ENCODE measurements at regions not wholly inside any gene's neighbourhood (a gene's known extent, or its start where the extent isn't known, plus 50 kb on each side); places are given as distances from the start of the nearest gene placed in this dataset.

DNA sequence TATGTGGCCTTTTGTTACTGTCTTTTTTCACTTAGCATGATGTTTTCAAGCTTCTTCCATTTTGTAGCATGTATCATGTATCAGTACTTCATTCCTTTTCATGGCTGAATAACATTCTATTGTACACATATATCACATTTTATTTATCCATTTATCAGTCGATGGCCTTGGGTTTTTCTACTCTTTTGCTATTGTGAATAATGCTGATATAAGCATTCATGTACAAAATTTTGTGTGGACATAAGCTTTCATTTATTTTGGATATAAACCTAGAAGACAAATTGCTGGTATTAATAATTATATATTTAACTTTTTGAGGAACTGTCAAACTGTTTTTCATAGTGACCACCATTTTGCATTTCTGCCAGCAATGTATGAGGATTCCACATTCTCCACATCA lies 201.1 kb downstream of the ACTR3 start:
- no peaks in the 10 kb centered on the region for H3K4me1 ChIP-seq
- intact Hi-C loops (cut with DNase I; ENCODE audit: low total_unique reads), result no loop called here
- H3K27me3 ChIP-seq, result no peaks in the 10 kb centered on the region
- H3K27ac ChIP-seq, result no peak overlapping the region
- TF ChIP-seq POLR2AphosphoS5 (IDR thresholded peaks at IDR 0.05) (no peak), POLR2A (IDR thresholded peaks at IDR 0.05) (no peak)
- DNase-seq (ENCODE audit: low spot score in 2 of 2), result no peak
- H3K36me3 ChIP-seq, result no peaks in the 10 kb centered on the region
- no peak overlapping the region for H3K4me3 ChIP-seq
- H3K9me3 ChIP-seq, result peaks cover 0 to 15% of the 10 kb centered on the region in 2 donors

DNA sequence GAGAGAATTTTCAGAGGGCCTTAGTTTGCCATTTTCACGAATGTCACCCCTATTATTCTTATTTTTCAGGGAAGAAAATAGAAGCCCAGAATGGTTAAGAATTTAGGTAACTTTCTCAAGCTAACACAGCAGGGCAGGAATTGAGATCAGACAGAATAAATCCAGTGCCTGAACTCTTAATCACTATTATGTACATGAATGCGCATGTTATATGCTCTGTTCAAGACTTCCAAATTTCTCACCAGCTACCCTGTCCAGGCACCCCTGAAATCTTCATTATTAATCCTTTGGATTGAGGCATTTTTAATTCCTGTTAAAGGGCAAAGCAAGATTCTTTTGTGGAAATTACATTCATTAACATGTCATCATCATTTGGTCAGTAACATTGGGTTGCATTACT lies 218.4 kb downstream of the ACTR3 start:
- Histone ChIP-seq H3K27ac (no peak overlapping the region), H3K9me3 (peaks cover 0 to 16% of the 10 kb centered on the region in 2 donors)
- TF ChIP-seq POLR2AphosphoS5 (IDR thresholded peaks at IDR 0.05) (no peak), POLR2A (IDR thresholded peaks at IDR 0.05) (no peak)
- TF ChIP-seq, protein P1, sequence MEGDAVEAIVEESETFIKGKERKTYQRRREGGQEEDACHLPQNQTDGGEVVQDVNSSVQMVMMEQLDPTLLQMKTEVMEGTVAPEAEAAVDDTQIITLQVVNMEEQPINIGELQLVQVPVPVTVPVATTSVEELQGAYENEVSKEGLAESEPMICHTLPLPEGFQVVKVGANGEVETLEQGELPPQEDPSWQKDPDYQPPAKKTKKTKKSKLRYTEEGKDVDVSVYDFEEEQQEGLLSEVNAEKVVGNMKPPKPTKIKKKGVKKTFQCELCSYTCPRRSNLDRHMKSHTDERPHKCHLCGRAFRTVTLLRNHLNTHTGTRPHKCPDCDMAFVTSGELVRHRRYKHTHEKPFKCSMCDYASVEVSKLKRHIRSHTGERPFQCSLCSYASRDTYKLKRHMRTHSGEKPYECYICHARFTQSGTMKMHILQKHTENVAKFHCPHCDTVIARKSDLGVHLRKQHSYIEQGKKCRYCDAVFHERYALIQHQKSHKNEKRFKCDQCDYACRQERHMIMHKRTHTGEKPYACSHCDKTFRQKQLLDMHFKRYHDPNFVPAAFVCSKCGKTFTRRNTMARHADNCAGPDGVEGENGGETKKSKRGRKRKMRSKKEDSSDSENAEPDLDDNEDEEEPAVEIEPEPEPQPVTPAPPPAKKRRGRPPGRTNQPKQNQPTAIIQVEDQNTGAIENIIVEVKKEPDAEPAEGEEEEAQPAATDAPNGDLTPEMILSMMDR (IDR thresholded peaks at IDR 0.05), result no peak

DNA sequence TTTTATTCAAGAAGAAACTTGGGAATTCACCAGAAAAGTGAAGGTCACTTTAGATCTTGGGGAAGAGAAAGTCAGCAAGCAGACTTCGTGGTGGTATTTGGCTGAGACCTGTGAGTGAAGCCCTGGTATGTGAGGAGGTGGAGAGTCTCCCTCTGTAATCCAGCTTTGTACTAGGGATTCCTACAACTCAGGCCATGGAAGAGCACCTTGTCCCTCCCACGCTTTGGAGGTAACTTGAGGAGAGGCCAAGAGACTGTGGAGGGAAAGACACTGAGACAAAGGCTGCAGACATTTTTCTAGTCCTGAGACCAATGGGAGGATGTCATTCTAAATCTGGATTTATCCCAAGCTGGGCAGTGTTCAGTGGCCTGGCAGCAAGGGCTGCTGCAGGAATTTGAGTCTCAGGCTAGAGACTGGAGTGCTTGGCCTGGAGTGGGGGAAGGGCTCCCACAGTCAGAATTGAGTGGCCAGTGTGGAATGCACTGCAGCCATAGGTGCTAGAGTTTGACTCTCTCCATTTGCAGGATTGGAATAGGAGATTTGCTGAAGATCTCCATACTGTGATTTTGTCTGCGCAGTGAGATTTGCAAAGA lies 219.0 kb downstream of the ACTR3 start:
- no peak for DNase-seq (ENCODE audit: low spot score in 2 of 2)
- Histone ChIP-seq H3K9me3 (peaks cover 0 to 16% of the 10 kb centered on the region in 2 donors), H3K4me3 (no peak overlapping the region), H3K36me3 (no peaks in the 10 kb centered on the region), H3K4me1 (no peaks in the 10 kb centered on the region), H3K27ac (no peak overlapping the region), H3K27me3 (no peaks in the 10 kb centered on the region)
- TF ChIP-seq POLR2A (IDR thresholded peaks at IDR 0.05) (no peak), POLR2AphosphoS5 (IDR thresholded peaks at IDR 0.05) (no peak)
- TF ChIP-seq, protein P1 (IDR thresholded peaks at IDR 0.05), result no peak
- intact Hi-C loops (cut with DNase I; ENCODE audit: low total_unique reads), result loop anchor here (2.0 kb wide), 1 partner anchor 40 kb away; no protein-coding TSS in a partner anchor

More for the DNA sequence above, 218.4 kb downstream of the ACTR3 start:
- intact Hi-C loops (cut with DNase I; ENCODE audit: low total_unique reads), result loop anchor here (2.0 kb wide), 1 partner anchor 41 kb away; no protein-coding TSS in a partner anchor
- Histone ChIP-seq H3K36me3 (no peaks in the 10 kb centered on the region), H3K27me3 (no peaks in the 10 kb centered on the region), H3K4me3 (no peak overlapping the region), H3K4me1 (no peaks in the 10 kb centered on the region)
- DNase-seq (ENCODE audit: low spot score in 2 of 2), result no peak

DNA sequence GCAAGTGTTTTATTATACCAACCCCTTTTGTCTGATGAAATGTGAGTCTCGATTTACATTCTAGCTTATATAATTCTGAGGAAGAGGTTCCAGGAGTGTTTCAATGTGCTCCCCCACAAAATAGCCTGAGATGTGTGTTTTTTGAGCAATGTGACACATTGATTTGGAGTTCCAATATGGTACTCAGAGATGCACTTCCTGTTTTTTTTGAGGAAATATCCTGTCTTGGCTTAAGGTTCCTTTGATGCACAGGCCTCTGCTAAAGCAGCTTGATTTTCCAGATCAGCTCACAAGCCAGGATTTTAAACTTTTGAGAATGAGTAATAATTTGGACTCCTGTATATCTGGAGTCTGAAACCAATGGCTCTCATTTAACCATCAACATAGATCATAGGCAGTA lies 221.4 kb downstream of the ACTR3 start:
- DNase-seq (ENCODE audit: low spot score in 2 of 2), result no peak
- intact Hi-C loops (cut with DNase I; ENCODE audit: low total_unique reads), result no loop called here
- TF ChIP-seq POLR2A (IDR thresholded peaks at IDR 0.05), result no peak
- Histone ChIP-seq H3K27ac (no peak overlapping the region), H3K4me1 (no peaks in the 10 kb centered on the region), H3K27me3 (no peaks in the 10 kb centered on the region), H3K36me3 (no peaks in the 10 kb centered on the region), H3K9me3 (peaks cover 0 to 5% of the 10 kb centered on the region in 2 donors), H3K4me3 (no peak overlapping the region)

DNA sequence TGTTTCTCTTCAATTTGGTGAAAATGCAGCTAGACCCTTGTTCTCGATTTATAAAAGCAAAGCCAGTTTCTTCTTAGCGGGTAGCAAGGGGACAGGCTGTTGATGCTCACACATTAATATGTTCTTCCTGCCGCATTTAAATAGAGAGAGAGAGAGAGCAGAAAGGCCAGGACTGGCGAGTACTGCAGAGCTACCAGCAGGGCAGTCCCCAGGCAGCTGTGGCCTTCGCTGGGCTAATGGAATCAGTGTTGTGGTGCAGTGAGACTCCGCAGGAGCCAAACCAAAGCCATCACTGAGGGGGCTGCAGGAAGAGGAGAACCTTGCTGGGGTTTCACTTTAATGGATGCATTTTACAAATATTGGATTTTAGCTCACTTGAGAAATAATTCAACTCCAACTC lies 223.6 kb downstream of the ACTR3 start:
- no peaks in the 10 kb centered on the region for H3K36me3 ChIP-seq
- DNase-seq (ENCODE audit: low spot score in 2 of 2), result no peak
- TF ChIP-seq POLR2A (IDR thresholded peaks at IDR 0.05), result no peak
- no peak for TF ChIP-seq POLR2AphosphoS5 (IDR thresholded peaks at IDR 0.05)
- TF ChIP-seq, protein P1 (IDR thresholded peaks at IDR 0.05), result no peak
- no peaks in the 10 kb centered on the region for H3K27me3 ChIP-seq
- no peak overlapping the region for H3K4me3 ChIP-seq
- intact Hi-C loops (cut with DNase I; ENCODE audit: low total_unique reads), result no loop called here
- H3K27ac ChIP-seq, result no peak overlapping the region
- no peaks in the 10 kb centered on the region for H3K4me1 ChIP-seq
- no peaks in the 10 kb centered on the region for H3K9me3 ChIP-seq

DNA sequence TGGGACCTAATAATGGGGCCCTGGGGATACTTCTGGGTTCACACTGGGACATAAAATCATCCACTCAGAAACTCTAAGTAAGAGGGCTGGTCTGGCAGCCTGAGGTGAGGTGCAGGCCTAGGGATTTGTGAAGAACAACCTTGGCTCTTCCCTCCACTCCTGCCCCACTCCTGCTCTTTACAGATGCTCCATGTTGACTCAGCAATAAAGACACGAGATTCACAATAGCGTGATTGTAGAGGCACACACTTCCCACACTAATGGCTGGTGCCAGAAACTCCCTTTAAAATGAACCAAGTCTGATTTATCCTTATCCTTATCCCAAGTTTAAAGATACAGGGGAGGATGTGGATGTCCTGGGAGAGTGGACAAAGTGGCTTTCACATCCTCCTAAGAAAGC lies 228.2 kb downstream of the ACTR3 start:
- H3K27ac ChIP-seq, result no peak overlapping the region
- no peaks in the 10 kb centered on the region for H3K27me3 ChIP-seq
- no peaks in the 10 kb centered on the region for H3K36me3 ChIP-seq
- DNase-seq (ENCODE audit: low spot score in 2 of 2), result no peak
- no peaks in the 10 kb centered on the region for H3K4me1 ChIP-seq
- intact Hi-C loops (cut with DNase I; ENCODE audit: low total_unique reads), result no loop called here
- H3K9me3 ChIP-seq, result no peaks in the 10 kb centered on the region
- no peak overlapping the region for H3K4me3 ChIP-seq
- TF ChIP-seq, protein P1 (IDR thresholded peaks at IDR 0.05), result no peak
- TF ChIP-seq POLR2A (IDR thresholded peaks at IDR 0.05), result no peak
- no peak for TF ChIP-seq POLR2AphosphoS5 (IDR thresholded peaks at IDR 0.05)
